ENCODE measurements at regions not wholly inside any gene's neighbourhood (a gene's known extent, or its start where the extent isn't known, plus 50 kb on each side); places are given as distances from the start of the nearest gene placed in this dataset.

- Histone ChIP-seq H3K36me3 (ENCODE audit: control insufficient read depth, insufficient read depth, low read length) (no peaks in the 10 kb centered on the region), H3K27me3 (ENCODE audit: control insufficient read depth, insufficient read depth, low read length) (no peaks in the 10 kb centered on the region), H3K4me1 (ENCODE audit: control insufficient read depth, insufficient read depth, low read length) (peaks cover 12% of the 10 kb centered on the region), H3K9me3 (ENCODE audit: control insufficient read depth, insufficient read depth, low read length) (no peaks in the 10 kb centered on the region), H3K4me3 (ENCODE audit: low read depth, low read length) (no peak overlapping the region), H3K27ac (ENCODE audit: low read depth, low read length) (no peak overlapping the region), H3K9ac (ENCODE audit: low read depth, low read length) (no peak overlapping the region)
Measured at GRCh38 chr12:98194591-98194990, 320.8 kb upstream of the TMPO start.

GRCh38 chr12:98198261-98198982 is 317.0 kb upstream of the TMPO start:
- H3K36me3 ChIP-seq (ENCODE audit: control insufficient read depth, insufficient read depth, low read length), result no peaks in the 10 kb centered on the region
- H3K27ac ChIP-seq (ENCODE audit: low read depth, low read length), result no peak overlapping the region
- H3K4me1 ChIP-seq (ENCODE audit: control insufficient read depth, insufficient read depth, low read length), result peaks cover 12% of the 10 kb centered on the region
- H3K9ac ChIP-seq (ENCODE audit: low read depth, low read length), result no peak overlapping the region
- H3K27me3 ChIP-seq (ENCODE audit: control insufficient read depth, insufficient read depth, low read length), result no peaks in the 10 kb centered on the region
- H3K4me3 ChIP-seq (ENCODE audit: low read depth, low read length), result no peak overlapping the region
- H3K9me3 ChIP-seq (ENCODE audit: control insufficient read depth, insufficient read depth, low read length), result no peaks in the 10 kb centered on the region

GRCh38 chr12:98208816-98209215 is 306.6 kb upstream of the TMPO start:
- no peaks in the 10 kb centered on the region for H3K27me3 ChIP-seq (ENCODE audit: control insufficient read depth, insufficient read depth, low read length)

GRCh38 chr12:98211909-98212695 is 303.3 kb upstream of the TMPO start:
- no peaks in the 10 kb centered on the region for H3K9me3 ChIP-seq (ENCODE audit: control insufficient read depth, insufficient read depth, low read length)
- no peaks in the 10 kb centered on the region for H3K27me3 ChIP-seq (ENCODE audit: control insufficient read depth, insufficient read depth, low read length)
- no peaks in the 10 kb centered on the region for H3K36me3 ChIP-seq (ENCODE audit: control insufficient read depth, insufficient read depth, low read length)
- H3K4me3 ChIP-seq (ENCODE audit: low read depth, low read length), result no peak overlapping the region
- 0 out of 2 replicates have a peak, but pooled peaks cover 4% of the 10 kb centered on the region for H3K4me1 ChIP-seq (ENCODE audit: control insufficient read depth, insufficient read depth, low read length)
- H3K27ac ChIP-seq (ENCODE audit: low read depth, low read length), result no peak overlapping the region
- H3K9ac ChIP-seq (ENCODE audit: low read depth, low read length), result no peak overlapping the region

More at GRCh38 chr12:98208816-98209215, 306.6 kb upstream of the TMPO start:
- Histone ChIP-seq H3K4me1 (ENCODE audit: control insufficient read depth, insufficient read depth, low read length) (0 out of 2 replicates have a peak, but pooled peaks cover 4% of the 10 kb centered on the region), H3K9me3 (ENCODE audit: control insufficient read depth, insufficient read depth, low read length) (no peaks in the 10 kb centered on the region), H3K27ac (ENCODE audit: low read depth, low read length) (no peak overlapping the region), H3K4me3 (ENCODE audit: low read depth, low read length) (no peak overlapping the region), H3K36me3 (ENCODE audit: control insufficient read depth, insufficient read depth, low read length) (no peaks in the 10 kb centered on the region), H3K9ac (ENCODE audit: low read depth, low read length) (no peak overlapping the region)

- Histone ChIP-seq H3K36me3 (ENCODE audit: control insufficient read depth, insufficient read depth, low read length) (no peaks in the 10 kb centered on the region), H3K27me3 (ENCODE audit: control insufficient read depth, insufficient read depth, low read length) (no peaks in the 10 kb centered on the region), H3K9me3 (ENCODE audit: control insufficient read depth, insufficient read depth, low read length) (no peaks in the 10 kb centered on the region), H3K9ac (ENCODE audit: low read depth, low read length) (no peak overlapping the region), H3K27ac (ENCODE audit: low read depth, low read length) (no peak overlapping the region), H3K4me1 (ENCODE audit: control insufficient read depth, insufficient read depth, low read length) (0 out of 2 replicates have a peak, but pooled peaks cover 4% of the 10 kb centered on the region), H3K4me3 (ENCODE audit: low read depth, low read length) (no peak overlapping the region)
Measured at GRCh38 chr12:98213556-98213955, 301.8 kb upstream of the TMPO start.

- Histone ChIP-seq H3K4me1 (ENCODE audit: control insufficient read depth, insufficient read depth, low read length) (peaks cover 27% of the 10 kb centered on the region), H3K27me3 (ENCODE audit: control insufficient read depth, insufficient read depth, low read length) (no peaks in the 10 kb centered on the region), H3K36me3 (ENCODE audit: control insufficient read depth, insufficient read depth, low read length) (no peaks in the 10 kb centered on the region), H3K9me3 (ENCODE audit: control insufficient read depth, insufficient read depth, low read length) (no peaks in the 10 kb centered on the region), H3K27ac (ENCODE audit: low read depth, low read length) (no peak overlapping the region), H3K4me3 (ENCODE audit: low read depth, low read length) (no peak overlapping the region), H3K9ac (ENCODE audit: low read depth, low read length) (no peak overlapping the region)
Measured at GRCh38 chr12:98217257-98217656, 298.1 kb upstream of the TMPO start.

- peaks cover 27% of the 10 kb centered on the region for H3K4me1 ChIP-seq (ENCODE audit: control insufficient read depth, insufficient read depth, low read length)
- H3K9me3 ChIP-seq (ENCODE audit: control insufficient read depth, insufficient read depth, low read length), result no peaks in the 10 kb centered on the region
- H3K4me3 ChIP-seq (ENCODE audit: low read depth, low read length), result no peak overlapping the region
- H3K27ac ChIP-seq (ENCODE audit: low read depth, low read length), result no peak overlapping the region
- no peak overlapping the region for H3K9ac ChIP-seq (ENCODE audit: low read depth, low read length)
- no peaks in the 10 kb centered on the region for H3K36me3 ChIP-seq (ENCODE audit: control insufficient read depth, insufficient read depth, low read length)
- H3K27me3 ChIP-seq (ENCODE audit: control insufficient read depth, insufficient read depth, low read length), result no peaks in the 10 kb centered on the region
Measured at GRCh38 chr12:98220636-98221035, 294.8 kb upstream of the TMPO start.

- Histone ChIP-seq H3K9me3 (ENCODE audit: control insufficient read depth, insufficient read depth, low read length) (no peaks in the 10 kb centered on the region), H3K36me3 (ENCODE audit: control insufficient read depth, insufficient read depth, low read length) (no peaks in the 10 kb centered on the region), H3K9ac (ENCODE audit: low read depth, low read length) (no peak overlapping the region), H3K27me3 (ENCODE audit: control insufficient read depth, insufficient read depth, low read length) (no peaks in the 10 kb centered on the region), H3K4me1 (ENCODE audit: control insufficient read depth, insufficient read depth, low read length) (peaks cover 27% of the 10 kb centered on the region), H3K27ac (ENCODE audit: low read depth, low read length) (no peak overlapping the region), H3K4me3 (ENCODE audit: low read depth, low read length) (no peak overlapping the region)
Measured at GRCh38 chr12:98221243-98221808, 294.1 kb upstream of the TMPO start.

- H3K36me3 ChIP-seq (ENCODE audit: control insufficient read depth, insufficient read depth, low read length), result no peaks in the 10 kb centered on the region
- H3K9me3 ChIP-seq (ENCODE audit: control insufficient read depth, insufficient read depth, low read length), result no peaks in the 10 kb centered on the region
- no peak overlapping the region for H3K9ac ChIP-seq (ENCODE audit: low read depth, low read length)
- no peak overlapping the region for H3K27ac ChIP-seq (ENCODE audit: low read depth, low read length)
- no peaks in the 10 kb centered on the region for H3K27me3 ChIP-seq (ENCODE audit: control insufficient read depth, insufficient read depth, low read length)
- H3K4me3 ChIP-seq (ENCODE audit: low read depth, low read length), result no peak overlapping the region
- peaks cover 27% of the 10 kb centered on the region for H3K4me1 ChIP-seq (ENCODE audit: control insufficient read depth, insufficient read depth, low read length)
Measured at GRCh38 chr12:98222135-98222534, 293.3 kb upstream of the TMPO start.

- no peak overlapping the region for H3K9ac ChIP-seq (ENCODE audit: low read depth, low read length)
Measured at GRCh38 chr12:98224584-98225221, 290.7 kb upstream of the TMPO start.

More at GRCh38 chr12:98224584-98225221, 290.7 kb upstream of the TMPO start:
- Histone ChIP-seq H3K4me3 (ENCODE audit: low read depth, low read length) (no peak overlapping the region), H3K27ac (ENCODE audit: low read depth, low read length) (no peak overlapping the region), H3K36me3 (ENCODE audit: control insufficient read depth, insufficient read depth, low read length) (no peaks in the 10 kb centered on the region), H3K9me3 (ENCODE audit: control insufficient read depth, insufficient read depth, low read length) (no peaks in the 10 kb centered on the region), H3K4me1 (ENCODE audit: control insufficient read depth, insufficient read depth, low read length) (peaks cover 13% of the 10 kb centered on the region), H3K27me3 (ENCODE audit: control insufficient read depth, insufficient read depth, low read length) (no peaks in the 10 kb centered on the region)

Data from HUES48 (cell line).